PC-3 (cell line): ENCODE measurements at regions not wholly inside any gene's neighbourhood (a gene's known extent, or its start where the extent isn't known, plus 50 kb on each side); places are given as distances from the start of the nearest gene placed in this dataset.

ENCODE experiments used
- CTCF ChIP-seq: fragments of 300-600 bp; sonication (generic); conservative IDR thresholded peaks from 2 replicates; pipeline ENCODE4 v1.5.1; 2017; ENCODE audit warnings: antibody characterized with exemption, low read depth, mild to moderate bottlenecking, low read length
- EZH2phosphoT487 ChIP-seq: fragments of 300-600 bp; sonication (generic); IDR thresholded peaks from 2 replicates; pipeline ENCODE4 v1.6.1; 2018; ENCODE audit warnings: mild to moderate bottlenecking, antibody characterized with exemption, low read length, borderline replicate concordance

- TF ChIP-seq CTCF (no peak), EZH2phosphoT487 (no peak)
Observed at GRCh38 chr16:63301349-63301748, 1265.1 kb upstream of the CDH8 start.
